PC-9 (cell line): ENCODE measurements at regions not wholly inside any gene's neighbourhood (a gene's known extent, or its start where the extent isn't known, plus 50 kb on each side); places are given as distances from the start of the nearest gene placed in this dataset.

Experiments
- CTCF ChIP-seq: fragments of 200-600 bp; sonication (generic); conservative IDR thresholded peaks from 2 replicates; pipeline ENCODE4 v1.6.1; 2017; ENCODE audit warnings: mixed run types, antibody characterized with exemption, mild to moderate bottlenecking, moderate library complexity
- EZH2 ChIP-seq: fragments of 200-600 bp; sonication (generic); IDR thresholded peaks from 2 replicates; pipeline ENCODE4 v1.8.0; 2017; ENCODE audit warnings: antibody characterized with exemption, low read depth

GRCh38 chr9:20255052-20255451, 367.2 kb downstream of the MLLT3 start:
- TF ChIP-seq CTCF (no peak), EZH2 (no peak)
